ENCODE measurements at regions not wholly inside any gene's neighbourhood (a gene's known extent, or its start where the extent isn't known, plus 50 kb on each side); places are given as distances from the start of the nearest gene placed in this dataset.

DNA sequence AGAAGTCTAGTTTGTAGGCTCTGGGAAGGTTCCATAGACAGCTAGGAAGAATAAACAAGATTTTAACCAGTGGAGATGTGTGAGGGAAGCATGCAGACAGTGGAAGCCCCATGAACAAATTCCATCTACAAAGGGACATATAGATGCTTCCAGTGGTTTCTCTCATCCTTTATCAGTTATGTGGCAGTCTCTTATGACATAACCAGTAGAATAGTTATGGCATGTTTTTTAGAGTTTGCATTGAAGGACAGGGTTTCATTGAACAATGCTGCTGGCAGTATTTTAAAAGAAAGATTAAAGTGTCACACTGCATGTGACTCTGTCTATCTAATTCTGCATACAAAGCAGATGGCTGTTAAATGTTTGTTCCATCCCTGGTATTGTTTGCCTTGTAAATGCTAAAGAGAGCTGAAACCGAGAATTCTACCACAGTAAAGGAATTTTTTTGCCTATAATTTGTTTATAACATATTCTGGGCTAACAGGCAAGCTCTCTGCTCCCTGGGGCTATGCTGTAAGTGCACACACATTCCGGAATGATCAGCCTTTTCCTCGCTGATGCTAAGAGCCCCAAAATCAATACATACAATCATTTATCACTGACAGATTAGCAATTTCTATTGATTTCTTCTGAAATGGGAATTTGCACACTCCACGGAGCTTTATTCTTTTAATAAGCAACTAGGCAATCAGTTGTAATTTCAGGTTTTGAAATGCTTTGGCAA is 76.8 kb upstream of the PELI1 start:
- no peak for DNase-seq (ENCODE audit: low read depth in 4 of 4, low spot score in 2 of 4)

DNA sequence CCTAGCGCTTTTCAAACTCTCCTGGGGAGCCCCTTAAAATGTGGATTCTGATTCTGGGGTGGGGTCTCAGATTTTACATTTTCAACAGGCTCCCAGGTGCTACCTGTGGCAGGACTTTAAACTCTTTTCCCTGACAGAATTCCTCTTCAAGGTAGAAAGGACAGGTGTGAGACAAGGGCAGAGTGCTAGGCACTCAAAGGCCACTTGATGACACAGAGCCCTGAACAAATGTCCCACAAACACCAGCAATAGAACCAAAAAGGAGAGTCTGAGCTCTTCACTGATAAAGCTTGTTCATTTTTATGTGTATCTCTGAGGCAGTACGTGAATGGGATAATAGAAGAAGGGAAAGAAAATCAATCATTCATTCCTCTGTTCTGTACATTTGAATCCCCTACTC is 77.7 kb upstream of the PELI1 start:
- DNase-seq (ENCODE audit: low read depth in 4 of 4, low spot score in 2 of 4), result no peak

DNA sequence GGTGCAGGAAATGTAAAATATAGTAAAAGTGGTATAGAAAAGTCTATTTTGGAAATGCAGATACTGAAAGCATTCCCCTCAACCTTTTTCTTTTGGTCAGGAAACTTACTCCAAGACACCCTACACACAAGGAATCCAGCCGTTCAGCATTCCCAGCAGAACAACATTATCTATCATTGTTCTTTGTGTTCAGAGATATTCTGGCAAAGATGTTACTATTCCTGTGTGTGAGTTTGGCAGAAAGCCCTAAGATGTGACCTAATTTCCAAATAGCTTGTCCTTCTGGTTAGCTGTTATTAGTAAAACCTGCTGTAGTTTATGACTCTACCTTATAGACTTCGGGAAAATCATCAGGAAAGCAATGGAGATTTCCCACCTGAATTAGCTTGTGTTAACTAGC is 78.1 kb upstream of the PELI1 start:
- DNase-seq (ENCODE audit: low read depth in 4 of 4, low spot score in 2 of 4), result no peak

DNA sequence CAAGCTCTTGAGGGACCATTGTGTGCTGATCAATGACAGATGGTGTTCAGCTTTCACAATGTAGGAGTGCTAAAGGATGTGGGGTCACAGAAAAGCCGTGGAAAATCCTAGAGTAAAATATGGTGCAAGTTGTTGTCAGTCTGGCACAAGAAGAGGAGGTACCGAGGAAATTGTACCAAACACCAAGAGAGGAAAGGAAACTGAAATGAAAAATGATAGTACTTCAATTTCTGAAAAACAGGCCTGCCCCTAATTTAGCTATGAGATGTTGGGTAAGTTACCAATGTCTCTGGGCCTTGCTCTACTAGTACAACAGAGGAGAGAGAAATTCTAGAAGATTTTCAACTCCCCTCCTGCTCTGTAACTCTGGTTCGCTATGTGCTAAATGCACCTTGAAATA is 78.8 kb upstream of the PELI1 start:
- DNase-seq (ENCODE audit: low read depth in 4 of 4, low spot score in 2 of 4), result no peak

DNA sequence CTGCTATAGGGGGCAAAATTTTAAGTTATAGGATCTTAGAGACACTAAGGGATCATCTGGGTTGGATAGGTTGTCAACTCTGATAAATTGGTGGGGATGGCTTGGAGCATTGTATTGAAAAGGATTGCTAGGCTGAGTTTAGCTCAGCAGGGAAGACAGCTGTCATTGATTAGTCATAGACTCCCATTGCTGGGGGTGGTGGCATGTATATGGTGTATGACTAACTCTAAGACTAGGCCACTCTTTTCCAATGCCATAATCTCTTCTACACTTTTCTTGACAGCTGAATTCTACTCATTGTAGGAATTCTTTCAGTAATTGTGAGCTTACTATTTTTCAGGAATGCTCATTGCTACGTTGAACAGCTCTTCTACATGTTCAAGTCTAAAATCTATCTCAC is 81.3 kb upstream of the PELI1 start:
- DNase-seq (ENCODE audit: low read depth in 4 of 4, low spot score in 2 of 4), result no peak

DNA sequence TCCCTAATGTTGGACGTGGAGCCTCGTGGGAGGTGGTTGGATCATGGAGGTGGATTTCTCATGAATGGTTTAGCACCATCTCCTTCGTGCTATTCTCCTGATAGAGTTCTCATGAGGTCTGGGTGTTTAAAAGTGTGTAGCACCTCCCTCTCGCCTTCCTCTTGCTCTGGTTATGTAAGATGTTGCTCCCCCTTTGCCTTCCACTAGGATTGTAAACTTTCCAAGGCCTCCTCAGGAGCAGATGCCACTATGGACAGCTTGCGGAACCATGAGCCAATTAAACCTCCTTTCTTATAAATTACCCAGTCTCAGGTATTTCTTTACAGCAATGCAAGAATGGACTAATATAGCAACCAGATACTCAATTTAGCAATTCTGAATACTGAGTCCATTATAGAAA is 82.4 kb upstream of the PELI1 start:
- no peak for DNase-seq (ENCODE audit: low read depth in 4 of 4, low spot score in 2 of 4)

DNA sequence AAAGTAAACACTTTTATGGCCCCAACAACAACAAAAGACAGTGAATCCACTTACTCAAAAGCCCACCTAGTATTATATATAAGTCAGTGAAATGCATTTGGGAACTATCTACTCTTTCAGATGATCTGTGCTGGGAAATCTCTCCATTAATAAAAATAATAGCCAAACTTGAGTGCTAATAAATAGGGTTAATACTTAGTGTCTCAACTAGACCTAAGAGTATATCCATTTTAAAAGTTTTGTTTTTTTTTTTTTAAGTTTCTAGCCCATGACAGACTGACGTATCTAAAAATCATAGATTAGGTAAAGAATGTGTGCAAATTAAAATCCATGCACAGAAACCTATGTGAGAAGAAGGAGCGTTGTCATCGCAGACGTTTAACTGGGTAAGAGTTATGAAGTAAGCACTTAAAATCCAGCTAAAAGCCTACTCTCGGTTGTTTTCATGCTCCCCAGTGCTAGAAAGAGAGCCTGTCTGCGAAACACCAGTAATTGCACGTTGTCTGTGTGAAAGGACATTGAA is 83.4 kb upstream of the PELI1 start:
- DNase-seq (ENCODE audit: low read depth in 4 of 4, low spot score in 2 of 4), result no peak

DNA sequence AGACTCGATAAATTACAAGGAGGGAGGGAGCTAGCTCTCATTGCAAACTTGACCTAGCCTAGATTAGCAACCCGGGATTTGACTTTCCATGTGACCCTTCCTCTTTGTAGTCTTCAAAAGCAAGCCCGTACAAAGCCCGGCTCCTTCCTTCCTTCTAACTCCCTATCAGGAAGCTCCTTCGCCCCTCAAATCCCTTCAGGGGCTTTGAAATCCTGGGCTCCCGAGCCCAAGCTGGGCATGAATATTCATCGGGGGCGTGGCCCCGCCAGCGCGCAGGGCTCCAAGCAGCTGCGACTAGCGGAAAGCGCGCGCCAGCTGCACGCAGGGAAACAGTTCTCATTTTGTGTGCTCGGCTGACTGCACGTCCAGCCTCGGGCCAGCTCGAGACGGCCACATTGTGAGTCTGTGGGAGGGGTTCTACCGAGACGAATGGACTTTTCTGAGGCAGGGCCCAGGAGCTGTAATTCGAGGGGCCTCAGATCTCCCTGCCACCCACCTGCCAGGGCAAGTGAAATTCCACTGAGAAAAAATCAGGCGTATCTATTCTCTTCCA is 84.0 kb upstream of the PELI1 start:
- DNase-seq (ENCODE audit: low read depth in 4 of 4, low spot score in 2 of 4), result peak in 3 of 4 donors; percentile 70 to 81 (median 79)

DNA sequence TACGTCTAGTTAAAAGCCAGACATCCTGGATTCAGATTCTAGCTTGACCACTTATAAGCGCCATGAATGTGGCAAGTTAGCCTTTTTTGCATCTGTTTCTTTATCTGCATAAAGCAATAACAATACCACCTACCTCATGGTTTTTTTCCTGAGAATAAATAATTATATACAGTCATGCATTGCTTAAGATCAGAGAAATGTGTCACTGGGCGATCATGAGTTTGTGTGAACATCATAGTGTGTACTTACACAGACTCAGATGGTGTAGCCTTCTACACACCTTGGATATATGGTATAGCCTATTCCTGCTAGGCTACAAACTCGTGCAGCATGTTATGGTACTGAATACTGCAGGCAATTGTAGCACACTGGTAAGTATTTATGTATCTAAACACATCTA is 84.7 kb upstream of the PELI1 start:
- DNase-seq (ENCODE audit: low read depth in 4 of 4, low spot score in 2 of 4), result no peak

DNA sequence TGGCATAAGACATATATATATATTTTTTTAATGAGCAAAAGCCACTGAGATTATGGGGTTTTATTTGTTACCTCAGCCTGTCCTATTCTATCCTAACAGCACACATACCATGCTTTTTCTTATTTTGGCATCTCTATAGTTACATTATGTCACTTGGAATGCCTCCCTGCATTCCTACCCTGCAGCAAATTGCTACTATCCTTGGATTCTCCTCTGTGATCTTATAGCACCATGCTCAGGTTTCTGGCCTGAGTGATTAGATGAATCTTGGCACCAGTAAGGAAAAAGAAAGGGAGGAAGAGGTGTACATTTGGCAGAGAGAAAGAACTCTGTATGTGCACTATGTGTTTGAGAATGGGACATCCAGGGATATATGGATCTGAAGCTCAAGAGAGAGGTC is 86.3 kb upstream of the PELI1 start:
- DNase-seq (ENCODE audit: low read depth in 4 of 4, low spot score in 2 of 4), result no peak

DNA sequence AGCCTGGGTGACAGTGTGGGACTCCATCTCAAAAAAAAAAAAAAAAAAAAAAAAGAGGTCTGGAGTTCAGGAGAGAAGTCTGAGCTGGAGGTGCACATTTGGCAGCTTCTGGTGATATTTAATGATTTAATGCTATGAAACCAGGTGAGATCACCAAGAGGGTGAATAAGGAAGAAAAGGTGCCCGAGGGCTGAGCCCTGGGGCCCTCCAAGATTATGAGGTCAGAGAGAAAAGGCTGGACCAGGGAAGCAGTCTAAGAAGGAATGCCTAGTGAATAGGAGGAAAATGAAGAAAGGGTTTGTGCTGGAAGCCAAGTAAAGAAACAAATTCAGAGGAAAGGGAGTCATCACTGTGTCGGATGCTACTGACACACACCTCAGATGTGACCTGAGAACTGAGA is 88.0 kb upstream of the PELI1 start:
- DNase-seq (ENCODE audit: low read depth in 4 of 4, low spot score in 2 of 4), result no peak

DNA sequence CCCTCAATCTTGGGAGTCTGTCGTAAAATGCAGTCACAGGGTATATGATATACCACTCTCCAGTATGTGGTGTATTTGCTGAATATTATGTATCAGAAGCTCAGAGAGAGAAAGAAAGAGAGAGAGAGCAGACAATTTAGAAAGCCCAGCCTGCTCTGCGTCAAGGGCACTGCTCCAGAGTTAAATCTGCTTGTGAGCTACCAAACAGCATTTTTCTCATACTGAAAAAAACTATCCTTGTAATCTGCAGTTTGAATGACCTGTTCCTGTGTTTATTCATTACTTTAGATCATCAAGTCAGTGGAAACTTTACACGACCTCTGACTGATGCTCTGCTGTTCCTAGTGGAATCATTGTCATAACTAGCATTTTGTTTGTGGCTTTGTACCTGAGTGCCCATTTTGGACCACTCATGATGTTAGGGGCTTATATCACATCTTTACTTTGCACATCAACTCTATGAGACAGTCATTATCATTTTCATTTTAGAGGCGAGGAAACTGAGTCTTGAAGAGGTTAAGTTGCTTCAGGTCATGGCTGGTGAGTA is 89.2 kb upstream of the PELI1 start:
- DNase-seq (ENCODE audit: low read depth in 4 of 4, low spot score in 2 of 4), result no peak

DNA sequence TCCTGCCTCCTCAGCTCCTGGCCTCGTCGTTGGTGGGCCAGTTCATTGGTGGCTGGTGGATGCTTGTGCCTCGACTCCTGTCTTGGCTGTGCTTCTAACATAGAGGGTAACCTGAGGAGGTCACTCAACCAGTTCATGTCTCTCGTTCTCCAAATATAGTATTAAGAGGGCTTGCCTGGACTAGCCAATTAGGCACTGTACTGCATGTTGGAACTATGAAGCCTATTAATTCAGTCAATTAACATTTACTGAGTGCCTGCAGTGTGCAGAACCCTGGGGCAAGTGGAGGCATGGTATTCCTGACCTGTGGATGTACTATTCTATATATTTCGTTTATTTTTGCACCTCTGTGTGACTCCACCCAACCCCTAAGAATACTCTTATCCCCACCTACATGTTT is 89.9 kb upstream of the PELI1 start:
- DNase-seq (ENCODE audit: low read depth in 4 of 4, low spot score in 2 of 4), result no peak

DNA sequence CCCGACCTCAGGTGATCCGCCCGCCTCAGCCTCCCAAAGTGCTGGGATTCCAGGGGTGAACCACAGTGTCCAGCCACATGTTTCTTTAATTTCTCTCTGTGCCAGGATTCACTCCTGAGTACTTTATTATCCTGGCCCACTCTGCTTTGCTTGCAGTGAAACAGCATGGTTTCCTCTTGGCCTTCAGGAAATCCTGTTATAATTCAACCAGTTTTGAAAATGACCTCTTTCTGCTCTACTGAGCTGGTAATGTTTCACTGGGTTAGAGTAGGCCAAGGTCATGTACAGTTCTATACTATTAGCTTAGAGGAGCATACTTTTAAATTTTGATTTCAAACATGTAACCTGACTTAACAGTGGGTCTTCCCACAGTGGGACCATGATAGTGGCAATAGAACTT is 90.6 kb upstream of the PELI1 start:
- no peak for DNase-seq (ENCODE audit: low read depth in 4 of 4, low spot score in 2 of 4)

DNA sequence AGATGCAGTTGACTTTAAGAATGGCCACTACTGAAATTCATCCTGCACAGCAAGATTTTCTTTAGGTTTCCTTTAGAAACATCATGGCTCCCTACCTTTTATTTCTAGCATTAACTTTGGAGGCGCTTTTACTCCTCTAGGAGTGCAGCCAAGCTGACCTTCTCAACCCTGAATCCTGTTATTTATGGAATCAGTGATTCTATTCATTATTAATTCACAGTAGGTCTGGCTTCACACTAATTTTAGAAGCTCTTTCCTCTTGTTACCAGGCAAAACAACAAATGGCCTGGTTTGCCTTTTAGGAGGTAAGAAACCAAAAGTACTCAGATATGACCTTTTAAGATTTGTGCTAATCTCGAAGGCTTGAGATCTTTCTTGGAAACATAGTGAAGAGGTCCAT is 93.0 kb upstream of the PELI1 start:
- DNase-seq (ENCODE audit: low read depth in 4 of 4, low spot score in 2 of 4), result no peak

DNA sequence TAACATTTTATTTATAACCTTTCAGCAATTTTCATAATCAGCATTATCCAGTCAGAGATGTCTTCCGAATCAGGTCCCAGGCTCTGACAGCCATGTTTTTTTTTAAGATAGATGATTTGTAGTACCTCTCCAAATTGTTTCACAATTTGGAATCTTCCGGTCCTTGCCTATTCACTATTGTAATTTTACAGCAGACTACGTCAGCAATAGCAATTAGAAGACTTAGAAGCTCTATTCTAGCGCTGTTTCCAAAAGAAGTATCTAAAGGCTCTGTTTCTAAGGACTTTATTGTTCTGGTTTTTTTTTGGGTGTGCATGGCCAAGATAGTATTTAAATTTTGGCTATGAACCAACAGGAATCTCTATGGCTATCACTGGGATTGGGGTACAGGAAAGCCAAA is 94.6 kb upstream of the PELI1 start:
- DNase-seq (ENCODE audit: low read depth in 4 of 4, low spot score in 2 of 4), result no peak

DNA sequence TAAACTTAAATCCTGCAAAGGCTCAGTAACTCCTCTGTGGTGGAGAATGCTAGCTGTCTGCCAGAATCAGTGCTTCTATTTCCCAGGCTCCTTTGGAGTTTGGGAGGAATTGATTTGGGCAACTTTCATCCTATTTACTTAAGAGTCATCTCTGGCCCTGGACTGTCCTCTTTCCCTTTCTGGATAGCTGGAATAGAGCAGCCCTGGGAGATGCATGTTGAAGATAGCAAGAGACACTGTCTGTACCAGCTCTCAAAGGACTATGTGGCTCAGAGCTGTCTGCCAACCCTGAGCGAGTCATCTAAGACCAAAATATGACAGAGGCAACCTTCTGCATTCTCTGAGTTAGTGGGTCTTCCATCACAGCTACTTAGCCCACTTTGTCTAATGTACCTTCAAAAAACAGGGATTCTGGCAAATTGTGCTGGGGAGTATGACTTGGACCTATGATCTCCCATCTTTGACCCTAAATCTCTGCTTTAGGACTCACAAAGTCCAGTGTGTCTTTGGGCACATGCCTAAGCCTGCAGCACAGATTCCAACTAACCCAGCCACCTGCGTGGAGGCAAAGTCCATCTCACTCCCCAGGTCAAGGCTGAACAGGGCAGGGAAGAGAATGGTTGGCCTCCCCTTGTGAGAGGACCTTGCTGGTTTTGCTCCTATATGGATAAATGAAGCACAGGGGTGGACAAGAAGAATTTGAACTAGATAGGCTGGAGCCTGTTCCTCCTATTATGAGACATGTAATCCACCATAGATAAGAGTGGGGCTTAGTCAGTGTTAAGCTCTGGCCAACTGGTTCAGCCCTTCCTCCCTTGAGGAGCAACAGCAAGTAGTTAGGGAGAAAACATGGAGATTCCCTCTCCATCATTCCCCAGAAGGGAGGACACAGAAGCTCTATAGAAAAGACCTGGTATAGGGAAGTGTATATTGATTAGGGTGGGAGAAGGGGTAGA is 99.1 kb upstream of the PELI1 start:
- no peak for DNase-seq (ENCODE audit: low read depth in 4 of 4, low spot score in 2 of 4)

DNA sequence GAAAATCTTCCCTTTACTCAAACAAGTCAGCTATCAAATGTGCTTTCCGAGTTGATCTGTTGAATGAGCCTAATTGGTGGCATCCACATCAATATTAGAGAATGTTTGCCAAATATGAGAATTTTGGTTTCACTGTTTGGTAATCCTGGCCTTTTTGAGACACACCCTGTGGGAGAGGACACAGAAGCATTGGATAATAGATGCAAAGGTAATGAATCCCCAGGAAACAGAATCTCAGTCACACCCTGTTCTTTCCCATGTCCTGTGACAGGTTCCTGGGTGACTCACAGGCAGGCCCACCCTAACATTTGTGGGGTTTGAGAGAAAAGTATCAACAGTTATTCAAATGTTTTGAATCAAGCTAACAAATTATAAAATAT is 99.8 kb upstream of the PELI1 start:
- DNase-seq (ENCODE audit: low read depth in 4 of 4, low spot score in 2 of 4), result no peak

DNA sequence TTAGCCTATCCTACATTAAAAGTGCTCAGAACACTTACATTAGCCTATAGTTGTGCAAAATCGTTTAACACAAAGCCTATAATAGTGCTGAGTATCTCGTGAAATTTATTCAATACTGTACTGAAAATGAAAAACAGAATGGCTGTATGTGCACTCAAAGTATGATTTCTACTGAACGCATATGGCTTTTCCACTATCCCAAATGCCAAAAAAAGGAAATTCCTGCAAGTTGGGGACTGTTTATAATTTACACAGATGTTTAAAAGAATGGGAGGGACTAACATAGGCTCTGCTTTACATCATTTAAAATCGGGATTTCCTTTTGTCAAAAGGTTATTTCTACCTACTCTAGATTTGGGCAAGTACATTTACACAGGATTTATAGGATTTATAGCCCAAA is 101.4 kb upstream of the PELI1 start:
- no peak for DNase-seq (ENCODE audit: low read depth in 4 of 4, low spot score in 2 of 4)

DNA sequence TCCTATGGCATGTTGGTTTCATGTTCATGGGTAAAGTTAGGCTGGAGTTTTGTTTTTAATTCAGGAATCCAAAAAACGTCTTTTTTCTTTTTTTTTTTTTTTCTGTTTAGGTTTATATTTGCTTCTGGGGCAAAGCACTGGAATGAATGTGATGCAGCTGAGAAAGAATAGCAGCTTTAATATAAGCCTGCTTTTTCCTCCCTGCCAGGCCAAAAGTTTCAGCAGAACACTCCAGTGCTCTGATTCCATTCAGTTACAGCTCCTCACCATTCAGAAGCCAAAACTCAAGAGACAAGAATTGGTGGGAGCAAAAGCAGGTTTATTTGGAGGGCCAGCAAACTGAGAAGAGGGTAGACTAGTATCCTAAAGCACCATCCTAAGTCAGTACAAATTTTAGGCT is 102.7 kb upstream of the PELI1 start:
- no peak for DNase-seq (ENCODE audit: low read depth in 4 of 4, low spot score in 2 of 4)

DNA sequence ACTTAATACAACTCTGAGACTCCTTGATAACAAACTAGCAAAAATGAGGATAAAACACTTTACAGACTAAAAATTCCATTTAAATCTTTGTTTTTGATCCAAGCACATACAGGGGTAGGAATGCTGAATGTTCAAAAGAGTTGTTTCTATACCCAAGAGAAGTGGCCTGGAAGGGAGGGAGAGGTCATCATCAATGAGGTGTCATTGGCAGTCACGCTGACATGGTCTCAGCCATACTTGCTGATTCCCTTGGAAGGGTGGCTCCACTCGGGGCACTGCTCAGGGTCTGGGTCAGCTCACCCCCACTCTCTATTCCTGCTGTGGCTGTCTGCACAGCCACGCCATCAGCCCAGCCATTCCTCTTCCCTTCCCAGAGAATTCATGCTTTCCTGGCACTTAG is 105.2 kb upstream of the PELI1 start:
- no peak for DNase-seq (ENCODE audit: low read depth in 4 of 4, low spot score in 2 of 4)
